ENCODE measurements at regions not wholly inside any gene's neighbourhood (a gene's known extent, or its start where the extent isn't known, plus 50 kb on each side); places are given as distances from the start of the nearest gene placed in this dataset.

- H3K4me1 ChIP-seq (ENCODE audit: control insufficient read depth, insufficient read depth, low read length, poor library complexity, severe bottlenecking): no peaks in the 10 kb centered on the region
- H3K27me3 ChIP-seq (replicated peaks; ENCODE audit: control insufficient read depth, insufficient read depth, low read length, poor library complexity, severe bottlenecking): no peaks in the 10 kb centered on the region
- no peak overlapping the region for H3K27ac ChIP-seq (ENCODE audit: insufficient read depth, low read length, poor library complexity, severe bottlenecking)
- H3K4me3 ChIP-seq (ENCODE audit: insufficient read depth, low read depth, low read length, poor library complexity, severe bottlenecking): no peak overlapping the region
- no peak for DNase-seq
- no peaks in the 10 kb centered on the region for H3K36me3 ChIP-seq (ENCODE audit: control insufficient read depth, insufficient read depth, low read length)
- H3K9me3 ChIP-seq (ENCODE audit: control insufficient read depth, low read length): peaks cover 8% of the 10 kb centered on the region
Observed at GRCh38 chr12:107826276-107826675, 51.8 kb downstream of the ASCL4 start.

- no peak overlapping the region for H3K27ac ChIP-seq (ENCODE audit: insufficient read depth, low read length, poor library complexity, severe bottlenecking)
- DNase-seq: no peak
- H3K27me3 ChIP-seq (replicated peaks; ENCODE audit: control insufficient read depth, insufficient read depth, low read length, poor library complexity, severe bottlenecking): no peaks in the 10 kb centered on the region
- no peaks in the 10 kb centered on the region for H3K4me1 ChIP-seq (ENCODE audit: control insufficient read depth, insufficient read depth, low read length, poor library complexity, severe bottlenecking)
- H3K9me3 ChIP-seq (ENCODE audit: control insufficient read depth, low read length): peaks cover 8% of the 10 kb centered on the region
- no peak overlapping the region for H3K4me3 ChIP-seq (ENCODE audit: insufficient read depth, low read depth, low read length, poor library complexity, severe bottlenecking)
- no peaks in the 10 kb centered on the region for H3K36me3 ChIP-seq (ENCODE audit: control insufficient read depth, insufficient read depth, low read length)
Observed at GRCh38 chr12:107829271-107829670, 54.8 kb downstream of the ASCL4 start.

- no peak overlapping the region for H3K27ac ChIP-seq (ENCODE audit: insufficient read depth, low read length, poor library complexity, severe bottlenecking)
- H3K9me3 ChIP-seq (ENCODE audit: control insufficient read depth, low read length): peaks cover 3% of the 10 kb centered on the region
- DNase-seq: no peak
- no peak overlapping the region for H3K4me3 ChIP-seq (ENCODE audit: insufficient read depth, low read depth, low read length, poor library complexity, severe bottlenecking)
- no peaks in the 10 kb centered on the region for H3K4me1 ChIP-seq (ENCODE audit: control insufficient read depth, insufficient read depth, low read length, poor library complexity, severe bottlenecking)
- no peaks in the 10 kb centered on the region for H3K27me3 ChIP-seq (replicated peaks; ENCODE audit: control insufficient read depth, insufficient read depth, low read length, poor library complexity, severe bottlenecking)
- H3K36me3 ChIP-seq (ENCODE audit: control insufficient read depth, insufficient read depth, low read length): no peaks in the 10 kb centered on the region
Observed at GRCh38 chr12:107832441-107832840, 57.9 kb downstream of the ASCL4 start.

- Histone ChIP-seq H3K4me1 (ENCODE audit: control insufficient read depth, insufficient read depth, low read length, poor library complexity, severe bottlenecking) (no peaks in the 10 kb centered on the region), H3K27me3 (replicated peaks; ENCODE audit: control insufficient read depth, insufficient read depth, low read length, poor library complexity, severe bottlenecking) (peaks cover 13% of the 10 kb centered on the region), H3K9me3 (ENCODE audit: control insufficient read depth, low read length) (no peaks in the 10 kb centered on the region), H3K36me3 (ENCODE audit: control insufficient read depth, insufficient read depth, low read length) (no peaks in the 10 kb centered on the region), H3K4me3 (ENCODE audit: insufficient read depth, low read depth, low read length, poor library complexity, severe bottlenecking) (no peak overlapping the region), H3K27ac (ENCODE audit: insufficient read depth, low read length, poor library complexity, severe bottlenecking) (no peak overlapping the region)
- DNase-seq: no peak
Observed at GRCh38 chr12:107840186-107840585, 65.7 kb downstream of the ASCL4 start.

GRCh38 chr12:107843351-107844311 lies 69.1 kb downstream of the ASCL4 start:
- Histone ChIP-seq H3K9me3 (ENCODE audit: control insufficient read depth, low read length) (no peaks in the 10 kb centered on the region), H3K27ac (ENCODE audit: insufficient read depth, low read length, poor library complexity, severe bottlenecking) (no peak overlapping the region), H3K4me1 (ENCODE audit: control insufficient read depth, insufficient read depth, low read length, poor library complexity, severe bottlenecking) (no peaks in the 10 kb centered on the region), H3K27me3 (replicated peaks; ENCODE audit: control insufficient read depth, insufficient read depth, low read length, poor library complexity, severe bottlenecking) (peaks cover 25% of the 10 kb centered on the region), H3K36me3 (ENCODE audit: control insufficient read depth, insufficient read depth, low read length) (no peaks in the 10 kb centered on the region), H3K4me3 (ENCODE audit: insufficient read depth, low read depth, low read length, poor library complexity, severe bottlenecking) (no peak overlapping the region)
- no peak for DNase-seq

- no peak for DNase-seq
- peaks cover 25% of the 10 kb centered on the region for H3K27me3 ChIP-seq (replicated peaks; ENCODE audit: control insufficient read depth, insufficient read depth, low read length, poor library complexity, severe bottlenecking)
Observed at GRCh38 chr12:107844312-107844921, 69.9 kb downstream of the ASCL4 start.

GRCh38 chr12:107845226-107845979 lies 70.9 kb downstream of the ASCL4 start:
- Histone ChIP-seq H3K27ac (ENCODE audit: insufficient read depth, low read length, poor library complexity, severe bottlenecking) (no peak overlapping the region), H3K9me3 (ENCODE audit: control insufficient read depth, low read length) (no peaks in the 10 kb centered on the region), H3K4me1 (ENCODE audit: control insufficient read depth, insufficient read depth, low read length, poor library complexity, severe bottlenecking) (no peaks in the 10 kb centered on the region), H3K27me3 (replicated peaks; ENCODE audit: control insufficient read depth, insufficient read depth, low read length, poor library complexity, severe bottlenecking) (peaks cover 23% of the 10 kb centered on the region), H3K4me3 (ENCODE audit: insufficient read depth, low read depth, low read length, poor library complexity, severe bottlenecking) (no peak overlapping the region), H3K36me3 (ENCODE audit: control insufficient read depth, insufficient read depth, low read length) (no peaks in the 10 kb centered on the region)
- DNase-seq: no peak

More at GRCh38 chr12:107844312-107844921, 69.9 kb downstream of the ASCL4 start:
- Histone ChIP-seq H3K36me3 (ENCODE audit: control insufficient read depth, insufficient read depth, low read length) (no peaks in the 10 kb centered on the region), H3K4me1 (ENCODE audit: control insufficient read depth, insufficient read depth, low read length, poor library complexity, severe bottlenecking) (no peaks in the 10 kb centered on the region), H3K27ac (ENCODE audit: insufficient read depth, low read length, poor library complexity, severe bottlenecking) (no peak overlapping the region), H3K9me3 (ENCODE audit: control insufficient read depth, low read length) (no peaks in the 10 kb centered on the region), H3K4me3 (ENCODE audit: insufficient read depth, low read depth, low read length, poor library complexity, severe bottlenecking) (no peak overlapping the region)

- Histone ChIP-seq H3K27ac (ENCODE audit: insufficient read depth, low read length, poor library complexity, severe bottlenecking) (no peak overlapping the region), H3K4me3 (ENCODE audit: insufficient read depth, low read depth, low read length, poor library complexity, severe bottlenecking) (no peak overlapping the region), H3K9me3 (ENCODE audit: control insufficient read depth, low read length) (no peaks in the 10 kb centered on the region), H3K36me3 (ENCODE audit: control insufficient read depth, insufficient read depth, low read length) (no peaks in the 10 kb centered on the region), H3K27me3 (replicated peaks; ENCODE audit: control insufficient read depth, insufficient read depth, low read length, poor library complexity, severe bottlenecking) (peaks cover 22% of the 10 kb centered on the region), H3K4me1 (ENCODE audit: control insufficient read depth, insufficient read depth, low read length, poor library complexity, severe bottlenecking) (no peaks in the 10 kb centered on the region)
- DNase-seq: no peak
Observed at GRCh38 chr12:107845980-107846659, 71.6 kb downstream of the ASCL4 start.

GRCh38 chr12:107847430-107847829 lies 72.9 kb downstream of the ASCL4 start:
- peaks cover 22% of the 10 kb centered on the region for H3K27me3 ChIP-seq (replicated peaks; ENCODE audit: control insufficient read depth, insufficient read depth, low read length, poor library complexity, severe bottlenecking)
- no peaks in the 10 kb centered on the region for H3K36me3 ChIP-seq (ENCODE audit: control insufficient read depth, insufficient read depth, low read length)
- no peaks in the 10 kb centered on the region for H3K4me1 ChIP-seq (ENCODE audit: control insufficient read depth, insufficient read depth, low read length, poor library complexity, severe bottlenecking)
- H3K4me3 ChIP-seq (ENCODE audit: insufficient read depth, low read depth, low read length, poor library complexity, severe bottlenecking): no peak overlapping the region
- no peak overlapping the region for H3K27ac ChIP-seq (ENCODE audit: insufficient read depth, low read length, poor library complexity, severe bottlenecking)
- H3K9me3 ChIP-seq (ENCODE audit: control insufficient read depth, low read length): no peaks in the 10 kb centered on the region
- DNase-seq: no peak
